ENCODE measurements at regions not wholly inside any gene's neighbourhood (a gene's known extent, or its start where the extent isn't known, plus 50 kb on each side); places are given as distances from the start of the nearest gene placed in this dataset.

DNA sequence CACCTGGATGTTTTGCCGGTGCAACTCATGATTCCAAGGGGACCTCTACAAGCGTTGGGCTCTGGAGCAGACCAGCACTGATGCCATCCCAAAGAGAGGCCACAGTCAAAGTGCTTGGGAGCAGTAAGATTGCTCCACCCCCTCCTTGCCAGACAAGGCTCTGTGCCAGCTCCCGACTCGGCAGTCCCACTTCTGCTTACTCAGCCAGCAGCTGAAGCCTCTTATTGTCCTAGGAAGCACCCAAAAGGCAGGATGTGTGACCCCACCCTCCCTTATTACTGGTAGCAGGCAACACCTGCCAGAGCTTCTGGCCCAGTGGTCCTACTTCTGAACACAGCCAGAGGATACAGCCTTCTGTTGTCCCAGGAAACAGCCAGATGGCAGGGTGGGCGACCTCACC, 614.2 kb downstream of the TENT5A start:
- TF ChIP-seq, protein P1, sequence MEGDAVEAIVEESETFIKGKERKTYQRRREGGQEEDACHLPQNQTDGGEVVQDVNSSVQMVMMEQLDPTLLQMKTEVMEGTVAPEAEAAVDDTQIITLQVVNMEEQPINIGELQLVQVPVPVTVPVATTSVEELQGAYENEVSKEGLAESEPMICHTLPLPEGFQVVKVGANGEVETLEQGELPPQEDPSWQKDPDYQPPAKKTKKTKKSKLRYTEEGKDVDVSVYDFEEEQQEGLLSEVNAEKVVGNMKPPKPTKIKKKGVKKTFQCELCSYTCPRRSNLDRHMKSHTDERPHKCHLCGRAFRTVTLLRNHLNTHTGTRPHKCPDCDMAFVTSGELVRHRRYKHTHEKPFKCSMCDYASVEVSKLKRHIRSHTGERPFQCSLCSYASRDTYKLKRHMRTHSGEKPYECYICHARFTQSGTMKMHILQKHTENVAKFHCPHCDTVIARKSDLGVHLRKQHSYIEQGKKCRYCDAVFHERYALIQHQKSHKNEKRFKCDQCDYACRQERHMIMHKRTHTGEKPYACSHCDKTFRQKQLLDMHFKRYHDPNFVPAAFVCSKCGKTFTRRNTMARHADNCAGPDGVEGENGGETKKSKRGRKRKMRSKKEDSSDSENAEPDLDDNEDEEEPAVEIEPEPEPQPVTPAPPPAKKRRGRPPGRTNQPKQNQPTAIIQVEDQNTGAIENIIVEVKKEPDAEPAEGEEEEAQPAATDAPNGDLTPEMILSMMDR (IDR thresholded peaks at IDR 0.05), result no peak
- no peak for TF ChIP-seq POLR2A (IDR thresholded peaks at IDR 0.05)
